SK-N-SH (cell line): ENCODE measurements at regions not wholly inside any gene's neighbourhood (a gene's known extent, or its start where the extent isn't known, plus 50 kb on each side); places are given as distances from the start of the nearest gene placed in this dataset.

Experiments used
- CTCF ChIA-PET: fragments of 300-600, 350-600 bp; formaldehyde crosslinking; extraction: SDS; loops from one replicate; lab custom pipeline; 2021; lab: Yijun Ruan, JAX
- POLR2A ChIA-PET: fragments of 350-600 bp; sonication (Branson Sonifier 250); formaldehyde crosslinking; extraction: SDS; loops from one replicate; lab custom pipeline; 2020; ENCODE audit warnings: antibody characterized with exemption, inconsistent platforms; lab: Yijun Ruan, JAX
- DNase-seq: peaks from one replicate; pipeline ENCODE4 v3.0.0; 2012
- H2AFZ ChIP-seq: fragments of 200-600 bp; sonication (generic); 2 replicates; pipeline ENCODE4 v1.8.1; 2016; ENCODE audit warnings: antibody characterized with exemption, mild to moderate bottlenecking, low read depth
- H3F3A ChIP-seq: fragments of 200-600 bp; sonication (generic); replicated peaks from 2 replicates; pipeline ENCODE3; 2016; ENCODE audit warnings: antibody characterized with exemption, mild to moderate bottlenecking; ENCODE audit not compliant: insufficient read depth
- H3K27ac ChIP-seq, 2 experiments: fragments of 200-500 bp in 1 of 2; fragments of 200-600 bp in 1 of 2; sonication (Bioruptor generic) in 1 of 2; sonication (generic), shearing (Covaris generic) in 1 of 2; 2 replicates each; pipeline versions ENCODE4 v1.5.1 to v1.6.1; 2014 to 2016; ENCODE audit warnings: low read depth in 2 of 2, inconsistent platforms in 1 of 2, low read length in 1 of 2, mild to moderate bottlenecking in 1 of 2, mixed read lengths in 1 of 2
- H3K27me3 ChIP-seq: fragments of 200-600 bp; sonication (generic), shearing (Covaris generic); 2 replicates; pipeline ENCODE4 v1.6.1; 2016; ENCODE audit warnings: mixed run types; ENCODE audit not compliant: insufficient read depth
- H3K36me3 ChIP-seq, 2 experiments: fragments of 200-500 bp in 1 of 2; fragments of 200-600 bp in 1 of 2; sonication (Bioruptor generic) in 1 of 2; sonication (generic) in 1 of 2; replicated peaks in 1 of 2; 2 replicates each; pipeline versions ENCODE3 to v1.5.1; 2014 to 2016; ENCODE audit warnings: low read length in 1 of 2, mild to moderate bottlenecking in 1 of 2; ENCODE audit not compliant: insufficient read depth in 2 of 2, control insufficient read depth in 1 of 2
- H3K4me1 ChIP-seq, 2 experiments: fragments of 200-500 bp in 1 of 2; fragments of 200-600 bp in 1 of 2; sonication (Bioruptor generic) in 1 of 2; sonication (generic), shearing (Covaris generic) in 1 of 2; 2 replicates each; pipeline versions ENCODE4 v1.5.1 to v1.6.1; 2014 to 2016; ENCODE audit warnings: low read depth in 1 of 2, low read length in 1 of 2, mixed run types in 1 of 2; ENCODE audit not compliant: insufficient read depth in 2 of 2, control insufficient read depth in 1 of 2
- H3K4me2 ChIP-seq: fragments of 200-600 bp; sonication (generic), shearing (Covaris generic); 2 replicates; pipeline ENCODE4 v1.6.1; 2017; ENCODE audit warnings: mixed run types
- H3K4me3 ChIP-seq, 2 experiments: fragments of 200-500 bp in 1 of 2; fragments of 200-600 bp in 1 of 2; sonication (Bioruptor generic) in 1 of 2; sonication (generic), shearing (Covaris generic) in 1 of 2; 2 replicates each; pipeline versions ENCODE4 v1.5.1 to v1.8.1; 2014 to 2016; ENCODE audit warnings: low read depth in 2 of 2, inconsistent platforms in 1 of 2, low read length in 1 of 2, mild to moderate bottlenecking in 1 of 2, mixed read lengths in 1 of 2, moderate library complexity in 1 of 2
- H3K79me2 ChIP-seq: fragments of 200-600 bp; sonication (generic); 2 replicates; pipeline ENCODE4 v1.8.1; 2017; ENCODE audit warnings: mild to moderate bottlenecking; ENCODE audit not compliant: insufficient read depth
- H3K9ac ChIP-seq: fragments of 200-600 bp; sonication (generic); 2 replicates; pipeline ENCODE4 v1.6.1; 2017; ENCODE audit warnings: mixed run types
- H3K9me2 ChIP-seq: fragments of 200-600 bp; sonication (generic); 2 replicates; pipeline ENCODE4 v1.6.1; 2017; ENCODE audit warnings: mixed run types
- H3K9me3 ChIP-seq: fragments of 200-600 bp; sonication (generic); 2 replicates; pipeline ENCODE4 v1.6.1; 2017; ENCODE audit warnings: mixed run types, mild to moderate bottlenecking, moderate library complexity
- H4K20me1 ChIP-seq: fragments of 200-600 bp; sonication (generic); 2 replicates; pipeline ENCODE4 v1.6.1; 2017; ENCODE audit warnings: mild to moderate bottlenecking, mixed run types; ENCODE audit not compliant: insufficient read depth
- CHD2 ChIP-seq: fragments of 150-350 bp; IDR thresholded peaks from 2 replicates; pipeline ENCODE4 v1.6.1; 2018; ENCODE audit warnings: low read length; ENCODE audit not compliant: partially characterized antibody
- CTCF ChIP-seq: fragments of 200-600 bp; sonication (generic); IDR thresholded peaks from 2 replicates; pipeline ENCODE4 v1.6.1; 2017; ENCODE audit warnings: antibody characterized with exemption, mild to moderate bottlenecking, moderate library complexity
- ELF1 ChIP-seq: IDR thresholded peaks from 2 replicates; pipeline ENCODE4 v1.4.0; 2012
- EP300 ChIP-seq, 2 experiments: IDR thresholded peaks; 2 replicates each; pipeline versions ENCODE4 v1.4.0 to v1.6.1; 2012; ENCODE audit warnings: borderline replicate concordance in 1 of 2, low read depth in 1 of 2, low read length in 1 of 2
- EZH2phosphoT487 ChIP-seq: fragments of 200-600 bp; sonication (generic); IDR thresholded peaks from 2 replicates; pipeline ENCODE4 v1.6.1; 2017; ENCODE audit warnings: low read depth, mixed run types, mild to moderate bottlenecking, antibody characterized with exemption, moderate library complexity, borderline replicate concordance
- FOXM1 ChIP-seq: IDR thresholded peaks from 2 replicates; pipeline ENCODE4 v1.4.0; 2012; ENCODE audit warnings: low read depth, mild to moderate bottlenecking
- GATA2 ChIP-seq: sonication (generic); formaldehyde crosslinking; IDR thresholded peaks from 2 replicates; pipeline ENCODE4 v1.5.0; 2020; ENCODE audit warnings: mild to moderate bottlenecking, missing genetic modification reagents
- JUND ChIP-seq: IDR thresholded peaks from 2 replicates; pipeline ENCODE4 v1.4.0; 2012
- MAX ChIP-seq: IDR thresholded peaks from 2 replicates; pipeline ENCODE4 v1.4.0; 2012; ENCODE audit warnings: low read depth
- MEF2A ChIP-seq: IDR thresholded peaks from 2 replicates; pipeline ENCODE4 v1.4.0; 2012; ENCODE audit warnings: low read depth, borderline replicate concordance
- NRF1 ChIP-seq: IDR thresholded peaks from 2 replicates; pipeline ENCODE4 v1.6.1; 2012; ENCODE audit warnings: low read depth, mild to moderate bottlenecking, low read length
- RAD21 ChIP-seq: IDR thresholded peaks from 2 replicates; pipeline ENCODE4 v1.6.1; 2012; ENCODE audit warnings: mild to moderate bottlenecking, low read length
- RCOR1 ChIP-seq: fragments of 150-350 bp; IDR thresholded peaks from 2 replicates; pipeline ENCODE4 v1.6.1; 2017; ENCODE audit warnings: antibody characterized with exemption, low read length
- REST ChIP-seq: IDR thresholded peaks from 2 replicates; pipeline ENCODE4 v1.6.1; 2012; ENCODE audit warnings: mild to moderate bottlenecking, low read depth, low read length, moderate library complexity
- RFX5 ChIP-seq: IDR thresholded peaks from 2 replicates; pipeline ENCODE4 v1.6.1; 2012; ENCODE audit warnings: mild to moderate bottlenecking, improper control_type of control experiment, low read length
- RXRA ChIP-seq: IDR thresholded peaks from 2 replicates; pipeline ENCODE4 v1.4.0; 2012; ENCODE audit warnings: low read depth, mild to moderate bottlenecking, borderline replicate concordance
- SIN3A ChIP-seq: IDR thresholded peaks from 2 replicates; pipeline ENCODE4 v1.6.1; 2012; ENCODE audit warnings: low read depth, mild to moderate bottlenecking, low read length, moderate library complexity, borderline replicate concordance
- SMC3 ChIP-seq: IDR thresholded peaks from 2 replicates; pipeline ENCODE4 v1.6.1; 2012; ENCODE audit warnings: low read depth, low read length, improper control_type of control experiment
- TCF12 ChIP-seq: IDR thresholded peaks from 2 replicates; pipeline ENCODE4 v1.4.0; 2012
- YY1 ChIP-seq: IDR thresholded peaks from 2 replicates; pipeline ENCODE4 v1.4.0; 2012; ENCODE audit warnings: low read depth, mild to moderate bottlenecking
- WGBS: methylation state at CpG from one replicate; pipeline ENCODE4 v1.1.6; 2017; ENCODE audit warnings: low lambda C conversion rate; 5-methylcytosine and 5-hydroxymethylcytosine counted together
- TF ChIP-seq, protein P1 (sequence below): fragments of 150-350 bp; IDR thresholded peaks from 2 replicates; pipeline ENCODE4 v1.6.1; 2017; ENCODE audit warnings: antibody characterized with exemption, low read length, low read depth, borderline replicate concordance
- TF ChIP-seq, protein P2 (sequence below): IDR thresholded peaks from 2 replicates; pipeline ENCODE4; 2012

DNA sequence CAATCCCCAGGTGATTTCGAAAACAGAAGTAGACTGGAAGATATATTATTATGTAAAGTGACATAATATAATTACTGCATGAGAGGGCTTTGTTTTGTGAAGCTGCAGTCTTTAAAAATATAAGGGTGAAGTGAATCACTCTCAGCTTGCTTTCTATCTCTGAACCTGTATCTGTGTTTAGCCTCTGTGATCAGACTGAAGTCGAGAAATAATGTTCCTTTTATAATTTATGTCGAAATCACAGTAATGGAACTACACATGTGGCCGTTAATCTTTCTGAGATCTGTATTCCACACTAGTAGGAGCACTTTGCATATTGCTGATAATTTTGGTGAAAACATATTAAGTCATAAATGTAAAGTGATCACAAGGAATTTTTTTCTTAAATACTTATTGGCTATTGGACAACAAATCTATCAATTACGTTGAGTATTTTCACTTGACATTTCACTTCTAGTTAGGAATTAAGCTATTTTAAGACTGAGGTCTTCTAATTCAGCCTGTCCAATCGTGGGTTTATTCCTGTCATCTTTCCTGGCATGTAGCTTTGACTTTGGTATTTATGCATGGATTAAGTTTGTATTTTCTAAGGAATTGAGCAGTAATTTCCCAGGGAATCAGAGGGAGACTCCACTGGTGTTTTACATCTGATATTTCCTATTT is 268.2 kb upstream of the POT1 start:
- Histone ChIP-seq H3K9me3 (no peaks in the 10 kb centered on the region), H3F3A (no peaks in the 10 kb centered on the region), H4K20me1 (no peaks in the 10 kb centered on the region), H3K79me2 (no peaks in the 10 kb centered on the region), H3K4me3 (no peak overlapping the region), H2AFZ (no peak overlapping the region), H3K4me2 (no peak overlapping the region), H3K27me3 (no peaks in the 10 kb centered on the region), H3K4me1 (no peaks in the 10 kb centered on the region; a peak in 1 of 4 replicates), H3K9me2 (no peaks in the 10 kb centered on the region), H3K36me3 (no peaks in the 10 kb centered on the region), H3K9ac (no peak overlapping the region), H3K27ac (no peak overlapping the region)
- 21% methylated on average over 6 of the region's 6 CpGs for WGBS
- TF ChIP-seq FOXM1 (no peak), SIN3A (no peak), JUND (no peak), RCOR1 (no peak)
- ChIA-PET POLR2A (no interaction called here), CTCF (interaction anchor here (0.7 kb wide), 1 partner anchor 9 kb away, joined by 3 read pairs; no protein-coding TSS in a partner anchor)
- no peak for DNase-seq

DNA sequence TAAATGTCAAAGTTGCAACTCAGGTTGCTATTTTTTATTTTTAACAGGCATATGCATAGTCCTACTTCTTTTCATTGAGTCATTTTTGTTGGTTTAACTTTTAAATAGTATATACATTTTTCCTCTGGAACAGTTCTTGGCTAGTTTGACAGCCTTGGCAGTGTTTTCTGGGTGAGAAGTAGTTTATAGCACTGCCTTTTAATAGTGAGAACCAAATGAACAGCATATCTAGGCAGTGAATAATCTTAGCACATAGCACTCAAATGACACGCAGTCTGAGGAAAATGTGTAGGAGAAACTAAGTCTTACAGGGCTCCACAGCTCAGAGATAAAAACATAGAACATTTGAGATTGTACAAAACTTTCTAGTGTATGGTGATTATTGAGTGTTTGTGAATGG is 265.5 kb upstream of the POT1 start:
- Histone ChIP-seq H3K4me3 (no peak overlapping the region), H3K27ac (no peak overlapping the region), H3K27me3 (no peaks in the 10 kb centered on the region), H3K36me3 (no peaks in the 10 kb centered on the region), H3K4me1 (no peaks in the 10 kb centered on the region; a peak in 1 of 4 replicates), H2AFZ (no peak overlapping the region), H3K4me2 (no peak overlapping the region), H3K9ac (no peak overlapping the region), H3K9me2 (no peaks in the 10 kb centered on the region), H3K9me3 (no peaks in the 10 kb centered on the region), H4K20me1 (no peaks in the 10 kb centered on the region), H3K79me2 (no peaks in the 10 kb centered on the region), H3F3A (no peaks in the 10 kb centered on the region)
- POLR2A ChIA-PET = no interaction called here
- CTCF ChIA-PET = no interaction called here
- TF ChIP-seq, protein P1, sequence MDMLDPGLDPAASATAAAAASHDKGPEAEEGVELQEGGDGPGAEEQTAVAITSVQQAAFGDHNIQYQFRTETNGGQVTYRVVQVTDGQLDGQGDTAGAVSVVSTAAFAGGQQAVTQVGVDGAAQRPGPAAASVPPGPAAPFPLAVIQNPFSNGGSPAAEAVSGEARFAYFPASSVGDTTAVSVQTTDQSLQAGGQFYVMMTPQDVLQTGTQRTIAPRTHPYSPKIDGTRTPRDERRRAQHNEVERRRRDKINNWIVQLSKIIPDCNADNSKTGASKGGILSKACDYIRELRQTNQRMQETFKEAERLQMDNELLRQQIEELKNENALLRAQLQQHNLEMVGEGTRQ = no peak
- no peak for TF ChIP-seq CHD2
- no peak for TF ChIP-seq SIN3A
- TF ChIP-seq MEF2A = no peak
- TF ChIP-seq NRF1 = no peak
- no peak for TF ChIP-seq SMC3
- TF ChIP-seq GATA2 (CRISPR knock-in tag) = no peak
- no peak for TF ChIP-seq TCF12
- no peak for TF ChIP-seq EZH2phosphoT487
- TF ChIP-seq ELF1 = no peak
- TF ChIP-seq, protein P2, sequence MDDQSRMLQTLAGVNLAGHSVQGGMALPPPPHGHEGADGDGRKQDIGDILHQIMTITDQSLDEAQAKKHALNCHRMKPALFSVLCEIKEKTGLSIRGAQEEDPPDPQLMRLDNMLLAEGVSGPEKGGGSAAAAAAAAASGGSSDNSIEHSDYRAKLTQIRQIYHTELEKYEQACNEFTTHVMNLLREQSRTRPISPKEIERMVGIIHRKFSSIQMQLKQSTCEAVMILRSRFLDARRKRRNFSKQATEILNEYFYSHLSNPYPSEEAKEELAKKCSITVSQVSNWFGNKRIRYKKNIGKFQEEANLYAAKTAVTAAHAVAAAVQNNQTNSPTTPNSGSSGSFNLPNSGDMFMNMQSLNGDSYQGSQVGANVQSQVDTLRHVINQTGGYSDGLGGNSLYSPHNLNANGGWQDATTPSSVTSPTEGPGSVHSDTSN = no peak
- TF ChIP-seq JUND = no peak
- no peak for TF ChIP-seq RAD21
- no peak for TF ChIP-seq RFX5
- no peak for TF ChIP-seq MAX
- no peak for TF ChIP-seq RXRA
- no peak for TF ChIP-seq YY1
- TF ChIP-seq REST = no peak
- TF ChIP-seq CTCF = no peak
- TF ChIP-seq EP300 (IDR thresholded peaks at IDR 0.05; ENCODE audit: borderline replicate concordance in 1 of 2, low read depth in 1 of 2, low read length in 1 of 2) = no peak
- no peak for DNase-seq
- 54% methylated on average over 1 of the region's 1 CpG for WGBS
